NCI-H510A treated with DMSO at 0.1 percent for 48 hours (cell line): ENCODE measurements at regions not wholly inside any gene's neighbourhood (a gene's known extent, or its start where the extent isn't known, plus 50 kb on each side); places are given as distances from the start of the nearest gene placed in this dataset.

Experiments
- DNase-seq: peaks from one replicate; lab custom pipeline; 2025; lab: John Stamatoyannopoulos, UW

DNA sequence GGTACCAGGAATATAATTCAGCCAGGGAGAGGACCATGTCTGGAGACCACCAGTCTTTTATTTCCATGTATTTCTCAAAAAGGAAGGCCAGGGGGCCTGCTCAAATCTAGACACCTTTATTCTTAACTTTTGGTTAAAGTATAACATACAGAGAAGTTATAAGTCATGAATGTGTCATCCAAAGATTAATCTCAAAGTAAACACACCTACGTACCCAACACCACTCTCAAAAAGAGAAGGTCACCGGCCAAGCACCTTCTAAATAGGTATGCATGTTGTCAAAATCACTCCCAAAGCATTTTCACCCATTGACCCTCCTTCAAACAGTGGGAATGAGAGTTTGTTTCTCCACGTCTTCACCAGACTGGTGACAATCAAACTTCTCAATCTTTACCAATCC, 60.0 kb upstream of the FZD10 start:
- DNase-seq: no peak

DNA sequence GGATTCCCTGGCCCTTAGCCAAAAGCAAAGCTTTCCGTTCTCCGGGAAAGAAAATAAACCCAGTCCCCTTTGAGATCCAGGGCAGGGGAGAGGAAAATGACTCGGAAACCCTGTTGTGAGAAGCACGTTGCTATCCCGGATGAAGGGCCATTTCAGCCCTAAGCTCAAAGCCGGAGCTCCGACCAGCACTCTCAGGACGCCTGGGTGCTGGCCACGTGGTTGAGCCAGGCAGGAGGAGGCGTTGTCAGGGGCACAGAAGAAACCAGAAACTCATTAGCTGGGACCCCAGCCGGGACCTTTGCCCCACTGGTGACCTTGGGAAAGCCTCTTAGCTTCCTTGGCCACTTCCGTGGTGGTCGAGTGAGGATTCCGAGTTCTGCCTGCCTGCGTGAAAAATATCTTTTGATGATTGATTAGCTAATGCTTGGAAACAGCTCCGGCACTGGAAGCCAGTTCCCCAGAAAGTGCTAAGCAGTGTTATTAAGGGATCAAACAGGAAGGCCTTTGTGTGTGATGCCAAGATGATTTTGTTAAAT, 57.6 kb upstream of the FZD10 start:
- DNase-seq: peak; percentile 89

DNA sequence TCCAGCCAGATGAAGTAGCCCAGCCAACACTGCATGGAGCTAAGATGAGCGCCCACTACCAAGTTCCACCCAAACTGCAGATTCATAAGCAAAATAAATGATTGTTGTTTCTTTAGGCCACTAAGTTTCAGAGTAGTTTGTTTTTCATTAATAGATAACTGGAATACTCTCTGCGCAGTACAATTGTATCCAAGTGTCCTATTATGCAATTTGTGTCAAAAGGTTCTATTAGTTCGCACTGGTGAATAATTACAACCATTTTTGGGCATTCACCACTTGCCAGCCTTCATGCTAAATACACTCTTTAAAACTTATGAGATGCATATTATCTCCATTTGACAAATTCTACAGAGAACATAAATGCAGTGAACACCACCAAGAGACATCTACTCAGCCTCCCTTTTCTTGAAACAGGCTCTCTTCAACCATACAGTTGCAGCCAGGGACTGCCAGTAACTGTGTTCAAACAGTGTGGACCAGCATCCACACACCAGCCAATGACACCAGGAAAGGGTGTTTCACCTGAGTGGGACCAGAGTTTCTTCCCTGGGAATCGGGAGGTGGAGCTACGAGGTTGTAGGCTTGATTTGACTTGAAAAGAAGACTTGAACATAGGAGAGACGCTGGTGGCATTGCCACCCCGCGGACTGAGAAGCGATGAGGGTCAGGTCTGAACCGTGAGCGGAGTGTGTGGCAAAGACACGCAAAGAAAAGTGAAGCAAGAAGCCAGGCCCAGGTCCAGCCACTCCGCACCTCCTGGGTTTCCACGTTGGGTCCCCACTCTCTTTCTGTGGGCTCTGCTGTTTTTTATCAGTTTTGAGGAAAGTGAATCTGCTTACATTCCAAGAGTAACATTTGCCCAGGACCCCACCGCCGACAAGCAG, 53.0 kb upstream of the FZD10 start:
- no peak for DNase-seq

DNA sequence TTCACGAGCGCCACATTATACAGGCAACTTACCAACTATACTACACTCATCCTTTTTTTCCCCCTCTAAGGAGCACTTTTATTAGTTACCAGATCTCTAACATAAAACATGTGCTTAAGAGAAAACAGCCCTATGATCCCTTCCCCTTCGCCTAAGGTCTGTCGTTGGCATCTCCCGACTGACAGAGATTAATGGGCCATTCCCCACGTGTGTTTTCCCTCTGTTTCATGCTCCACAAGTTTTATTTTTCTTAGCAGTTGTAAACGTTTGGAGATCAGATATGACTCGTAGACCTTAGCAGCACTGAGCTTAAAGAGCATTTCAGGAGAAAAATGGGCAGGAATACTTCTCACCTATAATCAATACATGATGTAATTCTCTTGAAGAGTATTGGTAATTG, 51.4 kb upstream of the FZD10 start:
- no peak for DNase-seq

DNA sequence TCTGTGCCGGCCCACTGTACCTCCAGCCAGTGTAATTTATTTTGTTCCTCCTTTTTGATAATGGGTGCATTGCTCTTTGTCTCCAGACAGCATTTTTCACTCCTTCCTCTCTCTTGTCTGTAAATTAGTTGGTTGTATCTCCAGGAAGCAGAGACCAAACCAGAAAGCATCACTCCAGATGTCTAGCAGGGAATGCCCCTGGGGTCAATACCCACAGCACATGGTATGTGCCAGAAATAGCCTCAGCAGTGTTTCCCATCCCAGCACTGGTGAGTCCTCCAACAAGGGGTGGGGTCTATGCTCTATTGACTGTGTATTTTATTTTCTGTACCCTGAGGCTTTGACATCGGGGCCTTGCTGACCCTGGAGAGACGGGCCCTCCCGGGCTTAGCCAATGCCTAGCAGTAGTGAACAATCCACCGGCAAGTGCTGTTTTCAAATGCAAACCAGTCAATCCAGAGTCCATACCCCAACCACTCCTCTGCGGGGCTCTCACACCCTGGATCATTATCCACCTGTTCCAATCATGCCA, 50.2 kb upstream of the FZD10 start:
- no peak for DNase-seq
